Hepatocyte (in vitro differentiated cells): ENCODE measurements at regions not wholly inside any gene's neighbourhood (a gene's known extent, or its start where the extent isn't known, plus 50 kb on each side); places are given as distances from the start of the nearest gene placed in this dataset.

Source experiments
- DNase-seq: peaks from one replicate; pipeline ENCODE4 v3.0.0-alpha.2; 2016; ENCODE audit warnings: low spot score
- H2AFZ ChIP-seq: fragments of 200-600 bp; sonication (generic); 2 replicates; pipeline ENCODE4 v1.6.0; 2016; ENCODE audit warnings: antibody characterized with exemption, mild to moderate bottlenecking
- H3K27ac ChIP-seq: fragments of 200-600 bp; sonication (generic); 2 replicates; pipeline ENCODE4 v1.5.1; 2016; ENCODE audit warnings: mild to moderate bottlenecking
- H3K27me3 ChIP-seq: fragments of 200-600 bp; sonication (generic); 2 replicates; pipeline ENCODE4 v1.6.1; 2016
- H3K36me3 ChIP-seq: fragments of 200-600 bp; sonication (generic); replicated peaks from 2 replicates; pipeline ENCODE4 v1.5.1; 2016; ENCODE audit warnings: low read depth; ENCODE audit not compliant: insufficient read depth
- H3K4me1 ChIP-seq: fragments of 200-600 bp; sonication (generic); 2 replicates; pipeline ENCODE4 v1.5.1; 2016; ENCODE audit warnings: mild to moderate bottlenecking, moderate library complexity; ENCODE audit not compliant: insufficient read depth
- H3K4me2 ChIP-seq: fragments of 200-600 bp; sonication (generic); 2 replicates; pipeline ENCODE4 v1.6.0; 2016
- H3K4me3 ChIP-seq: fragments of 200-600 bp; sonication (generic); 2 replicates; pipeline ENCODE4 v1.5.1; 2016; ENCODE audit warnings: mild to moderate bottlenecking
- H3K79me2 ChIP-seq: fragments of 200-600 bp; sonication (generic); 2 replicates; pipeline ENCODE4 v1.6.0; 2017; ENCODE audit warnings: mild to moderate bottlenecking
- H3K9me2 ChIP-seq: fragments of 200-600 bp; sonication (generic); replicated peaks from 2 replicates; pipeline ENCODE4 v1.6.0; 2017; ENCODE audit warnings: mild to moderate bottlenecking; ENCODE audit not compliant: insufficient read depth
- H3K9me3 ChIP-seq: fragments of 200-600 bp; sonication (generic); 2 replicates; pipeline ENCODE4 v1.5.1; 2016; ENCODE audit warnings: low read depth, mild to moderate bottlenecking
- H4K20me1 ChIP-seq: fragments of 200-600 bp; sonication (generic); 2 replicates; pipeline ENCODE4 v1.6.0; 2016; ENCODE audit warnings: mild to moderate bottlenecking; ENCODE audit not compliant: insufficient read depth, poor library complexity, severe bottlenecking
- CTCF ChIP-seq: fragments of 200-600 bp; sonication (generic); IDR thresholded peaks from 2 replicates; pipeline ENCODE4 v1.5.1; 2016; ENCODE audit warnings: antibody characterized with exemption, mild to moderate bottlenecking; ENCODE audit not compliant: poor library complexity
- EZH2 ChIP-seq: fragments of 200-600 bp; sonication (generic); IDR thresholded peaks from 2 replicates; pipeline ENCODE4 v1.6.1; 2016; ENCODE audit warnings: antibody characterized with exemption, mild to moderate bottlenecking, borderline replicate concordance
- EZH2phosphoT487 ChIP-seq: fragments of 200-600 bp; sonication (generic); IDR thresholded peaks from one replicate; pipeline ENCODE4 v1.6.1; 2018; ENCODE audit warnings: antibody characterized with exemption, mild to moderate bottlenecking, low read depth, moderate library complexity; ENCODE audit not compliant: unreplicated experiment, severe bottlenecking
- WGBS: methylation state at CpG from one replicate; pipeline ENCODE4 v1.1.6; 2016; ENCODE audit warnings: low lambda C conversion rate; ENCODE audit errors: missing lambda C conversion rate; 5-methylcytosine and 5-hydroxymethylcytosine counted together

GRCh38 chr20:53888951-53889350 lies 181.4 kb downstream of the BCAS1 start:
- Histone ChIP-seq H3K4me1 (no peaks in the 10 kb centered on the region), H3K27ac (no peak overlapping the region), H3K36me3 (no peaks in the 10 kb centered on the region), H3K9me2 (no peaks in the 10 kb centered on the region), H4K20me1 (no peaks in the 10 kb centered on the region), H3K4me3 (no peak overlapping the region), H3K79me2 (no peaks in the 10 kb centered on the region), H3K9me3 (no peaks in the 10 kb centered on the region), H2AFZ (no peak overlapping the region), H3K27me3 (no peaks in the 10 kb centered on the region), H3K4me2 (no peak overlapping the region)
- no peak for DNase-seq
- WGBS: 92% methylated on average over 3 of the region's 3 CpGs
- no peak for TF ChIP-seq EZH2phosphoT487
- TF ChIP-seq EZH2: no peak
- TF ChIP-seq CTCF: no peak

GRCh38 chr20:53888510-53888909 lies 181.9 kb downstream of the BCAS1 start:
- Histone ChIP-seq H3K36me3 (no peaks in the 10 kb centered on the region), H4K20me1 (no peaks in the 10 kb centered on the region), H3K9me2 (no peaks in the 10 kb centered on the region), H3K27ac (no peak overlapping the region), H3K4me1 (no peaks in the 10 kb centered on the region), H3K4me2 (no peak overlapping the region), H3K9me3 (no peaks in the 10 kb centered on the region), H3K27me3 (no peaks in the 10 kb centered on the region), H3K79me2 (no peaks in the 10 kb centered on the region), H3K4me3 (no peak overlapping the region), H2AFZ (no peak overlapping the region)
- WGBS: 61% methylated on average over 4 of the region's 4 CpGs
- no peak for DNase-seq
- no peak for TF ChIP-seq EZH2
- TF ChIP-seq CTCF: no peak
- no peak for TF ChIP-seq EZH2phosphoT487

- H3K4me2 ChIP-seq: no peak overlapping the region
- H3K4me1 ChIP-seq: no peaks in the 10 kb centered on the region
- no peak overlapping the region for H3K4me3 ChIP-seq
- H3K9me2 ChIP-seq: no peaks in the 10 kb centered on the region
- no peak overlapping the region for H2AFZ ChIP-seq
- H3K27me3 ChIP-seq: no peaks in the 10 kb centered on the region
- H3K36me3 ChIP-seq: no peaks in the 10 kb centered on the region
- no peaks in the 10 kb centered on the region for H3K79me2 ChIP-seq
- 94% methylated on average over 10 of the region's 10 CpGs for WGBS
- H3K9me3 ChIP-seq: no peaks in the 10 kb centered on the region
- no peak for TF ChIP-seq EZH2phosphoT487
- TF ChIP-seq EZH2: no peak
- no peak for TF ChIP-seq CTCF
- DNase-seq: no peak
- no peaks in the 10 kb centered on the region for H4K20me1 ChIP-seq
- no peak overlapping the region for H3K27ac ChIP-seq
Observed at GRCh38 chr20:53887973-53888372, 182.4 kb downstream of the BCAS1 start.
